Keratinocyte (primary cell): ENCODE measurements at regions not wholly inside any gene's neighbourhood (a gene's known extent, or its start where the extent isn't known, plus 50 kb on each side); places are given as distances from the start of the nearest gene placed in this dataset.

Source experiments
- DNase-seq: peaks from one replicate; pipeline ENCODE4 v3.0.0-alpha.2; 2011; ENCODE audit warnings: low read depth, missing footprints, low spot score
- FAIRE-seq: peaks from 2 replicates; lab custom pipeline; 2011; peaks lifted over from hg19 to GRCh38; lab: Jason Lieb, UNC
- H2AFZ ChIP-seq: 2 replicates; pipeline ENCODE4 v1.6.0; 2012; ENCODE audit warnings: low read length, control low read depth, inconsistent platforms; ENCODE audit not compliant: control insufficient read depth
- H3K27ac ChIP-seq: 2 replicates; pipeline ENCODE4 v1.5.1; 2011; ENCODE audit warnings: low read length; ENCODE audit not compliant: control insufficient read depth, insufficient read depth
- H3K27me3 ChIP-seq: 3 replicates; pipeline ENCODE4 v1.6.0; 2011; ENCODE audit warnings: low read length; ENCODE audit not compliant: control insufficient read depth, insufficient read depth; ENCODE audit errors: extremely low read depth
- H3K36me3 ChIP-seq, 2 experiments: 2 replicates in 1 of 2; 3 replicates in 1 of 2; pipeline ENCODE4 v1.5.1; 2011; ENCODE audit warnings: low read length in 2 of 2, mild to moderate bottlenecking in 1 of 2; ENCODE audit not compliant: control insufficient read depth in 2 of 2, insufficient read depth in 2 of 2; ENCODE audit errors: extremely low read depth in 1 of 2
- H3K4me1 ChIP-seq: 3 replicates; pipeline ENCODE4 v1.5.1; 2011; ENCODE audit warnings: low read length; ENCODE audit not compliant: control insufficient read depth, insufficient read depth; ENCODE audit errors: extremely low read depth
- H3K4me2 ChIP-seq: 3 replicates; pipeline ENCODE4 v1.6.0; 2011; ENCODE audit warnings: low read depth, low read length; ENCODE audit not compliant: control insufficient read depth, insufficient read depth; ENCODE audit errors: extremely low read depth
- H3K4me3 ChIP-seq, 3 experiments: fragments of 200-600 bp in 1 of 3; sonication (generic) in 1 of 3; 2 replicates in 2 of 3; 3 replicates in 1 of 3; pipeline ENCODE4 v1.5.1; 2011 to 2016; ENCODE audit warnings: low read length in 3 of 3, mild to moderate bottlenecking in 3 of 3, control low read depth in 2 of 3, inconsistent platforms in 1 of 3, low read depth in 1 of 3, mixed read lengths in 1 of 3, mixed run types in 1 of 3, moderate library complexity in 1 of 3; ENCODE audit not compliant: control insufficient read depth in 2 of 3, insufficient read depth in 2 of 3; ENCODE audit errors: extremely low read depth in 1 of 3
- H3K79me2 ChIP-seq: 2 replicates; pipeline ENCODE4 v1.6.0; 2012; ENCODE audit warnings: low read length; ENCODE audit not compliant: control insufficient read depth, insufficient read depth
- H3K9ac ChIP-seq: 3 replicates; pipeline ENCODE4 v1.6.0; 2011; ENCODE audit warnings: low read length; ENCODE audit not compliant: control insufficient read depth, insufficient read depth; ENCODE audit errors: extremely low read depth
- H3K9me1 ChIP-seq: 3 replicates; pipeline ENCODE4 v1.6.0; 2011; ENCODE audit warnings: low read length; ENCODE audit not compliant: control insufficient read depth, insufficient read depth; ENCODE audit errors: extremely low read depth
- H3K9me3 ChIP-seq: 2 replicates; pipeline ENCODE4 v1.5.1; 2012; ENCODE audit warnings: low read depth, low read length; ENCODE audit not compliant: control insufficient read depth
- H4K20me1 ChIP-seq: 3 replicates; pipeline ENCODE4 v1.6.0; 2011; ENCODE audit warnings: low read length; ENCODE audit not compliant: control insufficient read depth, insufficient read depth; ENCODE audit errors: extremely low read depth
- CTCF ChIP-seq, 3 experiments: IDR thresholded peaks in 1 of 3; conservative IDR thresholded peaks in 1 of 3; optimal IDR thresholded peaks in 1 of 3; 2 replicates in 2 of 3; 3 replicates in 1 of 3; pipeline versions ENCODE3 to v1.5.1; 2011; ENCODE audit warnings: low read length in 3 of 3, mild to moderate bottlenecking in 3 of 3, moderate library complexity in 2 of 3, control low read depth in 1 of 3, inconsistent platforms in 1 of 3; ENCODE audit not compliant: insufficient read depth in 2 of 3; ENCODE audit errors: extremely low read depth in 1 of 3
- EZH2 ChIP-seq: IDR thresholded peaks from one replicate; pipeline ENCODE4 v1.6.1; 2012; ENCODE audit warnings: inconsistent platforms, mild to moderate bottlenecking, low read length, moderate library complexity
- dilution Hi-C: fragments of 300-500 bp; cut with MboI; formaldehyde crosslinking; loops from one replicate; pipeline ENCODE4 v1.7.0; 2020; ENCODE audit warnings: low sequenced_read_pairs; ENCODE audit not compliant: extremely low pct_ligation_motif_present

DNA sequence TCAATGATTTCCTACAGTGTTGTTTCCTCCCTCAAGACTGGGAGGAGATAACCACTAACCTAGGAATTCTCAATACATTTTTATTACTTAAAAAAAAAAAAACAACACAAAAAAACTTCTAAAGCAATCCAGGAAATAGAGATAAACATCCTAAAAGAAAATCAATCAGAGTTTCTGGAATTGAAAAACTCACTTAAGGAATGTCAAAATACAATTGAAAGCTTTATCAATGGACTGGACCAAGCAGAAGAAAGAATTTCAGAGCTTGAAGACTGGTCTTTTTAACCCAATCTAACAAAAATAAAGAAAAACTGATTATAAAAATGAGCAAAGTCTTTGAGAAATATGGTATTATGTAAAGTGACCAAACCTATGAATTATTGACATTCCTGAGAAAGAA is 394.1 kb downstream of the XPNPEP1 start:
- Histone ChIP-seq H3K79me2 (no peaks in the 10 kb centered on the region), H4K20me1 (no peaks in the 10 kb centered on the region), H3K9me1 (no peaks in the 10 kb centered on the region), H3K4me2 (no peak overlapping the region), H3K27me3 (no peaks in the 10 kb centered on the region), H2AFZ (no peak overlapping the region), H3K4me1 (no peaks in the 10 kb centered on the region), H3K36me3 (no peaks in the 10 kb centered on the region), H3K4me3 (no peak overlapping the region), H3K9ac (no peak overlapping the region), H3K27ac (no peak overlapping the region), H3K9me3 (peaks cover 2% of the 10 kb centered on the region)
- TF ChIP-seq EZH2 = no peak
- TF ChIP-seq CTCF (optimal IDR thresholded peaks at IDR 0.05 in 1 of 3, IDR thresholded peaks at IDR 0.05 in 1 of 3, conservative IDR thresholded peaks at IDR 0.05 in 1 of 3; ENCODE audit: extremely low read depth in 1 of 3, insufficient read depth in 2 of 3, low read length in 3 of 3) = no peak
- DNase-seq = no peak
- dilution Hi-C loops = no loop called here
- FAIRE-seq = no peak

- dilution Hi-C loops = no loop called here
Measured at GRCh38 chr10:109517748-109518147, 405.6 kb downstream of the XPNPEP1 start.

More at GRCh38 chr10:109517748-109518147, 405.6 kb downstream of the XPNPEP1 start:
- FAIRE-seq (no peak), DNase-seq (no peak)
- Histone ChIP-seq H3K36me3 (no peaks in the 10 kb centered on the region), H3K9ac (no peak overlapping the region), H4K20me1 (no peaks in the 10 kb centered on the region), H3K79me2 (no peaks in the 10 kb centered on the region), H3K27ac (no peak overlapping the region), H3K4me1 (no peaks in the 10 kb centered on the region), H3K4me2 (no peak overlapping the region), H3K9me1 (no peaks in the 10 kb centered on the region), H3K9me3 (no peaks in the 10 kb centered on the region), H3K4me3 (no peak overlapping the region), H3K27me3 (no peaks in the 10 kb centered on the region), H2AFZ (no peak overlapping the region)
- TF ChIP-seq EZH2 (no peak), CTCF (optimal IDR thresholded peaks at IDR 0.05 in 1 of 3, IDR thresholded peaks at IDR 0.05 in 1 of 3, conservative IDR thresholded peaks at IDR 0.05 in 1 of 3; ENCODE audit: extremely low read depth in 1 of 3, insufficient read depth in 2 of 3, low read length in 3 of 3) (no peak)
